Neural crest cell (in vitro differentiated cells): ENCODE measurements at regions not wholly inside any gene's neighbourhood (a gene's known extent, or its start where the extent isn't known, plus 50 kb on each side); places are given as distances from the start of the nearest gene placed in this dataset.
A peak's percentile ranks its signal among the peaks of the same experiment; 100 is the strongest.
"Not testable (repeated sequence)": the region's sequence is repeated elsewhere in the genome, so short reads cannot be mapped to it uniquely, and the experiment has no call there.

Experiments
- DNase-seq: peaks from one replicate; pipeline ENCODE4 v3.0.0; 2021; ENCODE audit warnings: low read depth, mixed read lengths, low spot score
- H3K27ac Mint-ChIP-seq: one replicate; pipeline ENCODE4 v1.8.0; 2021; ENCODE audit warnings: mild to moderate bottlenecking, mixed read lengths; ENCODE audit not compliant: unreplicated experiment
- H3K27me3 Mint-ChIP-seq: 2 replicates; pipeline ENCODE4 v1.8.0; 2021; ENCODE audit warnings: low read depth, mild to moderate bottlenecking, mixed read lengths
- H3K36me3 Mint-ChIP-seq: 2 replicates; pipeline ENCODE4 v1.8.0; 2021; ENCODE audit warnings: low read depth, mild to moderate bottlenecking, mixed read lengths
- H3K4me1 Mint-ChIP-seq: 2 replicates; pipeline ENCODE4 v1.8.0; 2021; ENCODE audit warnings: mixed read lengths
- H3K4me3 Mint-ChIP-seq: one replicate; pipeline ENCODE4 v1.8.0; 2021; ENCODE audit warnings: mild to moderate bottlenecking, mixed read lengths
- H3K9me3 Mint-ChIP-seq: 2 replicates; pipeline ENCODE4 v1.8.0; 2021; ENCODE audit warnings: mixed read lengths
- TF ChIP-seq, protein P1 (sequence below): fragments of 200-600 bp; sonication (generic); conservative IDR thresholded peaks from 2 replicates; pipeline ENCODE4 v1.5.0; 2021; ENCODE audit warnings: antibody characterized with exemption, mild to moderate bottlenecking

DNA sequence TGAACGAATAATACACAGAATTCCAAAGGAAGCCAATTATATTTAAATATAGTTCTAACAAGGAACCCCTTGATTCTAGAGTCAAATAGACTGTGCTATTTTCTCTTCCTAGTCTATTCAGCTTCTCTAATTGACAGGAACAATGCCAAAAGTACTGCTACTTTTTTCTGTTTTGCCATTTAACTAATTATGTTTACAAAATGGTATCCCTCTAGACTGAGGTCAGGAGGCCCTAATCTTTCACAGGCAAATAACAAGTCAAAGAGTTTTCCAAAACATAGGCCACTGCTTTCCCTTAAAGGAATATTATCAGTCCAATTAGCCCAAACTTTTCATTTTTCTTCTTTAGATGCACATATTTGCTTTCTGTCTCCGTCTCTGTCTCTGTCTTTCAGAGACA is 539.3 kb downstream of the RFPL4B start:
- Mint-ChIP-seq H3K4me1 (peaks cover 28% of the 10 kb centered on the region), H3K4me3 (no peak overlapping the region), H3K27ac (no peak overlapping the region), H3K36me3 (peaks cover 10% of the 10 kb centered on the region), H3K9me3 (peaks cover 13% of the 10 kb centered on the region), H3K27me3 (no peaks in the 10 kb centered on the region)
- TF ChIP-seq, protein P1, sequence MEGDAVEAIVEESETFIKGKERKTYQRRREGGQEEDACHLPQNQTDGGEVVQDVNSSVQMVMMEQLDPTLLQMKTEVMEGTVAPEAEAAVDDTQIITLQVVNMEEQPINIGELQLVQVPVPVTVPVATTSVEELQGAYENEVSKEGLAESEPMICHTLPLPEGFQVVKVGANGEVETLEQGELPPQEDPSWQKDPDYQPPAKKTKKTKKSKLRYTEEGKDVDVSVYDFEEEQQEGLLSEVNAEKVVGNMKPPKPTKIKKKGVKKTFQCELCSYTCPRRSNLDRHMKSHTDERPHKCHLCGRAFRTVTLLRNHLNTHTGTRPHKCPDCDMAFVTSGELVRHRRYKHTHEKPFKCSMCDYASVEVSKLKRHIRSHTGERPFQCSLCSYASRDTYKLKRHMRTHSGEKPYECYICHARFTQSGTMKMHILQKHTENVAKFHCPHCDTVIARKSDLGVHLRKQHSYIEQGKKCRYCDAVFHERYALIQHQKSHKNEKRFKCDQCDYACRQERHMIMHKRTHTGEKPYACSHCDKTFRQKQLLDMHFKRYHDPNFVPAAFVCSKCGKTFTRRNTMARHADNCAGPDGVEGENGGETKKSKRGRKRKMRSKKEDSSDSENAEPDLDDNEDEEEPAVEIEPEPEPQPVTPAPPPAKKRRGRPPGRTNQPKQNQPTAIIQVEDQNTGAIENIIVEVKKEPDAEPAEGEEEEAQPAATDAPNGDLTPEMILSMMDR, result no peak
- no peak for DNase-seq

DNA sequence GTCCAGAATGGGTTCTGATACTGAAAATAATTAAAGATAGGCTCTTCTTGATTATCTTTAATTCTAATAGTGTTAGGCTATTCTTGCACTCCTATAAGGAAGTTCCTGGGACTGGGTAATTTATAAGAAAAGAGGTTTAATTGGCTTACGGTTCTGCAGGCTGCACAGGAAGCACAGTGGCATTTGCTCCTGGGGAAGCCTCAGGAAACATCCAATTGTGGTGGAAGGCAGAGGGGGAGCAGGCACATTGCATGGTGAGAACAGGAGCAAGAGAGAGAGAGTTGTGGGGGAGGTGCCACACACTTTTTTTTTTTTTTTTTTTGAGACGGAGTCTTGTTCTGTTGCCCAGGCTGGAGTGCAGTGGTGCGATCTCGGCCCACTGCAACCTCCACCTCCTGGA is 540.3 kb downstream of the RFPL4B start:
- H3K4me1 Mint-ChIP-seq, result peaks cover 20% of the 10 kb centered on the region
- not testable (repeated sequence) for H3K27ac Mint-ChIP-seq, H3K27me3 Mint-ChIP-seq, H3K4me3 Mint-ChIP-seq, DNase-seq
- peaks cover 12% of the 10 kb centered on the region for H3K36me3 Mint-ChIP-seq
- H3K9me3 Mint-ChIP-seq, result peaks cover 13% of the 10 kb centered on the region

DNA sequence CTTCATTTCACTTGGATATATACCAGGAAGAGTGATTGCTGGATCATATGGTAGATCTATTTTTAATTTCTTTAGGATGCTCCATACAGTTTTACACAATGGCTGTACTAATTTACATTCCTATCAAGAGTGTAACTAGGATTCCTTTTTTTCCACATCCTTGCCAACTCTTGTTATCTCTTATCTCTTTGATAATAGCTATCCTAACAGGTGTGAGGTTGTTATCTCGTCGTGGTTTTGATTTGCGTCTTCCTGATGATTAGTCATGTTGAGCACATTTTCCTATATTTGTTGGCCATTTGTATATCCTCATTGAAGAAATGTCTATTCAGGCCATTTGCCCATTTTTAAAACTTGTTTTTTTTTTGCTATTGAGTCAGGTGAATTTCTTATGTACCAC is 552.4 kb downstream of the RFPL4B start:
- no peak for DNase-seq
- peaks cover 16% of the 10 kb centered on the region for H3K4me1 Mint-ChIP-seq
- no peak overlapping the region for H3K4me3 Mint-ChIP-seq
- peaks cover 47% of the 10 kb centered on the region for H3K36me3 Mint-ChIP-seq
- peaks cover 27% of the 10 kb centered on the region for H3K9me3 Mint-ChIP-seq
- no peaks in the 10 kb centered on the region for H3K27me3 Mint-ChIP-seq
- TF ChIP-seq, protein P1, result no peak
- H3K27ac Mint-ChIP-seq, result no peak overlapping the region

DNA sequence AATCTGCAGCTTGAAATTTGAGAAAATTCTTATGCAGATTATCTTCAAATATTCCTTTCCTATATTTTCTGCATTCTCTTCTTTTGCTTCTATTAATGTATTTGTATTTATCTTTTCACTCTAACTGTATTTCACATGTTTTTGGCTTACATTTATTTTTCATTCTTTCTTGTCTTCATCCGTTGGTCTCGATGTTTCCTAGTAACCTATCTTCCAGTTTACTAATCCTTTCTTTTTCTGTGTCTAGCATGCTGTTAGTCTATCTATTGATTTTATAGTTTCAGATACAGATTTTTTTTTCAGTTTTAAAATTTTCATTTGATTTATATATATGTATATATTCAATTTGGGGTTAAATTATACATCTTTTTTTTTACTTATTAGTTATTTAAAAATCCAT is 556.2 kb downstream of the RFPL4B start:
- Mint-ChIP-seq H3K4me3 (no peak overlapping the region), H3K27ac (no peak overlapping the region), H3K4me1 (peaks cover 16% of the 10 kb centered on the region), H3K27me3 (no peaks in the 10 kb centered on the region), H3K36me3 (peaks cover 40% of the 10 kb centered on the region), H3K9me3 (peaks cover 21% of the 10 kb centered on the region)
- TF ChIP-seq, protein P1, result no peak
- no peak for DNase-seq

DNA sequence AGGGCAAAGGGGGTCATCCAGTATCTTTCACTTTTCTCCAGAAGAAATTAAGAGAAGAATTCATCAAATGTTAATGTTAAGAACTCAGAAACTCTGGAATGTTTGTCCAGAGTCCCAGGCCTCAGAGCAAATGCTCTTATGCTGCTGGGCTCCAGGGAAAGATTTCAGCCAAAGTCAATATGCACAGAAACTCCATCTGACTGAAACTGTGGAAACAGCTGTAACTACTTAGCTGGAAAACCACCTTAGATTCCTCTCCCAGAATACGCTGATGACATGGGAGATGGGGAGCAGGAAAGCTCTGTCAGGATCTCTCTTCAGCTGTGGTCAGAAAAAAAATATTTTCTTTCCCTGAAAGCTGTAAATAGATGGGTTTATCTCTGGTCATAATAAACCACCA is 559.6 kb downstream of the RFPL4B start:
- H3K27ac Mint-ChIP-seq, result peak overlapping the region; percentile 91
- TF ChIP-seq, protein P1, result no peak

DNA sequence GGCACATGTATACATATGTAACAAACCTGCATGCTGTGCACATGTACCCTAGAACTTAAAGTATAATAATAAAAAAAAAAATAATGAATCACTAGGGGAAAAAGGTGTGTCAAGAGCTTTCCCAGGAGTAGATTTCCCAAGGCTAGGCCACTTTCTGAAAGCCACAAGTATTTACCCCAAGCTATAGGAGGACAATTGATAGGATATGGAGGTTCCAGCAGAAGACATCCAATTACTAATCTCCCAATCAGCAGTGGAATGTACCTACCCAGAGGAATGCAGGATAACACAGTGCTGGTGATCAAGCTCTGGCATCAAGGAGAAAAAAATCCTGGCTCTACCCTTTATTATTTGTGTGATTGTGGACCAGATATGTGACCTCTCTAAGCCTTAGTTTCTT is 562.7 kb downstream of the RFPL4B start:
- peaks cover 22% of the 10 kb centered on the region for H3K4me1 Mint-ChIP-seq
- no peak overlapping the region for H3K27ac Mint-ChIP-seq

More for the DNA sequence above, 559.6 kb downstream of the RFPL4B start:
- no peak for DNase-seq
- H3K36me3 Mint-ChIP-seq, result peaks cover 27% of the 10 kb centered on the region
- peaks cover 14% of the 10 kb centered on the region for H3K9me3 Mint-ChIP-seq
- no peaks in the 10 kb centered on the region for H3K27me3 Mint-ChIP-seq
- H3K4me1 Mint-ChIP-seq, result peaks cover 16% of the 10 kb centered on the region
- peak overlapping the region; percentile 3 for H3K4me3 Mint-ChIP-seq

More for the DNA sequence above, 562.7 kb downstream of the RFPL4B start:
- H3K36me3 Mint-ChIP-seq, result peaks cover 11% of the 10 kb centered on the region
- no peaks in the 10 kb centered on the region for H3K9me3 Mint-ChIP-seq
- no peaks in the 10 kb centered on the region for H3K27me3 Mint-ChIP-seq
- no peak for DNase-seq
- H3K4me3 Mint-ChIP-seq, result no peak overlapping the region
- TF ChIP-seq, protein P1, result no peak
